GM19395 (cell line): ENCODE measurements at regions not wholly inside any gene's neighbourhood (a gene's known extent, or its start where the extent isn't known, plus 50 kb on each side); places are given as distances from the start of the nearest gene placed in this dataset.
"Not testable (repeated sequence)": the region's sequence is repeated elsewhere in the genome, so short reads cannot be mapped to it uniquely, and the experiment has no call there.

ENCODE experiments used
- ATAC-seq: cut with Tn5 transposase; IDR thresholded peaks from one replicate; pipeline ENCODE4 v1.9.1; 2021; ENCODE audit warnings: mild to moderate bottlenecking, moderate library complexity; ENCODE audit not compliant: unreplicated experiment

GRCh38 chr9:97772145-97772544 lies 75.0 kb upstream of the XPA start:
- ATAC-seq, result no peak

GRCh38 chr9:97773091-97773490 lies 76.0 kb upstream of the XPA start:
- ATAC-seq, result no peak

- ATAC-seq, result no peak
Observed at GRCh38 chr9:97773723-97774122, 76.6 kb upstream of the XPA start.

- no peak for ATAC-seq
Observed at GRCh38 chr9:97774673-97775072, 77.5 kb upstream of the XPA start.

GRCh38 chr9:97778740-97779139 lies 74.3 kb upstream of the FOXE1 start:
- ATAC-seq, result not testable (repeated sequence)

GRCh38 chr9:97779608-97780007 lies 73.4 kb upstream of the FOXE1 start:
- no peak for ATAC-seq

- no peak for ATAC-seq
Observed at GRCh38 chr9:97781902-97782301, 71.1 kb upstream of the FOXE1 start.

- no peak for ATAC-seq
Observed at GRCh38 chr9:97786341-97786740, 66.7 kb upstream of the FOXE1 start.

- no peak for ATAC-seq
Observed at GRCh38 chr9:97787551-97787950, 65.5 kb upstream of the FOXE1 start.

GRCh38 chr9:97788763-97789663 lies 64.0 kb upstream of the FOXE1 start:
- no peak for ATAC-seq

- ATAC-seq, result no peak
Observed at GRCh38 chr9:97790542-97790941, 62.5 kb upstream of the FOXE1 start.

- no peak for ATAC-seq
Observed at GRCh38 chr9:97791542-97791941, 61.5 kb upstream of the FOXE1 start.

- ATAC-seq, result no peak
Observed at GRCh38 chr9:97793067-97793466, 60.0 kb upstream of the FOXE1 start.

GRCh38 chr9:97794666-97795065 lies 58.4 kb upstream of the FOXE1 start:
- no peak for ATAC-seq

GRCh38 chr9:97796176-97796575 lies 56.9 kb upstream of the FOXE1 start:
- not testable (repeated sequence) for ATAC-seq

- ATAC-seq, result no peak
Observed at GRCh38 chr9:97801180-97801579, 51.8 kb upstream of the FOXE1 start.

- ATAC-seq, result no peak
Observed at GRCh38 chr9:97802276-97802675, 50.8 kb upstream of the FOXE1 start.

- ATAC-seq, result peak; percentile 82
Observed at GRCh38 chr9:97803167-97804058, 49.6 kb upstream of the FOXE1 start.
